ENCODE measurements at regions not wholly inside any gene's neighbourhood (a gene's known extent, or its start where the extent isn't known, plus 50 kb on each side); places are given as distances from the start of the nearest gene placed in this dataset.
A peak's percentile ranks its signal among the peaks of the same experiment; 100 is the strongest.
"Not testable (repeated sequence)": the region's sequence is repeated elsewhere in the genome, so short reads cannot be mapped to it uniquely, and the experiment has no call there.

- no peak for DNase-seq (ENCODE audit: low read depth)
Observed at GRCh38 chr3:11739706-11740105, 96.0 kb upstream of the VGLL4 start.

DNA sequence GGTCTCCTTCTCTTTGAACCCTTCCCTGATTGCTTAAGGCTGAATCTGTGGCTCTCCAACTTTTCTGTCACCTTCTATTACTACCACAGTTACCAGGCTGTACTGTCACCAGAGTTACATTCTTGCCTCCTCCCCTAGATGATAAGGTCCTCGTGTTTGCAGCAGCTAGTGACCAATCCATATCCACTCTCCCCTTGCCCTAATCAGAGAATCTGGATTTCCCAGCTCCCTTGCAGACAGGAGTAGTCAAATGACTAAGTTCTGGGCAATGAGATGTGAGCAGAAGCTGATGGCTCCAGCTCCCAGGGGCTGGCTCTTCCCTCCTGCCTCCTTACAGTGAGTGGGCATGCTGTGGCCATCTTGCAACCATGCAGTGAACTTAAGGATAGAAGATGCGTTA is 95.4 kb upstream of the VGLL4 start:
- DNase-seq (ENCODE audit: low read depth): no peak

DNA sequence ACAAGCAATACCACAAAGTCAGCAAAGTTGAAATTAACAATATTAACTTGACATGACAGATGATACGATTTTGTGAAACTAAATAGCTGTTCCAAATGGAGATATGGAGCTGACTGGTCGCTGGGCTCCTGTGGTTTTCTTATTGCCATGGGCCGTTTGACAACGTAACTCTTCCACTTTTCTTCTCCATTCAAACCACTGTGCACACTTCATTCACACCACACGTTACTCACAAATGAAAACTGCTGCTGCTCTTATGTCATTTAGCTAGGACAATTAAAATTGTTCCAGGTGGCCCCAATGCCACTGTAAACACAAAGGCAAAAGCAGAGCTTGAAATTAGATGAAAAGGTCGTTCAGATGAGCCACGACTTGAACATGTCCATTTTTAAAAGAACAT is 94.0 kb upstream of the VGLL4 start:
- DNase-seq (ENCODE audit: low read depth): no peak

DNA sequence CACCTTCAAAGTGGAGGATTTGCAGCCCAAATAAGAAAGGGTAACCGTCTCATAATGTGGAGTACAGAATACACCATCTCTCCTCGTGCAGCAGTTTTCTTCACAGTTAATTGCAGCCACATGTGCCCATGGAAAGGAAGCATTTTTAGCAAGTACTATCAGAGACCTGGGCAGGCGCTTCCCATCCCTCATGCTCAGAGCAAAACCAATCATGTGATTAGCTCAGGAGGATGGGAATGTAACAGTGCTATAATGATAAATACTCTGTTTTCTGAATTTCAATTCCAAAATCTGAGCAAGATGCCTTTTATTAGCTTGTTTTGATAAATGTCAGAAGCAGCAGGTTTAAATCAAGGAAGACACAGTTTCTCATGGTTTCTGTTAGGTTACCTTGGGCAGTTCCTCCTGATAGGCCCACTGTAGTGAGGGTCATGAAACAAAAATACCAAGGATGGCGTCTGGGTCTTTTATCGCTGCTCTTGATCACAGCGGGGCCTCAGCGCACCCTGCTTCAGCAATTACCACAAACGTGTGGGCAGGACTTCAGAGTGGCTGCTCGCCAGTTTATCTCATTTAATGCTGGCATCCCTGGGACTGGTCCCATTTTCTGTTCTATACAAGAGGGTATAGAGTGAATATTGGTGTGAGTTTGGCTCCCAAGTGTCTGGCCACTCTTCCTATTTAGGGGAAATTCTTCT is 92.6 kb upstream of the VGLL4 start:
- no peak for DNase-seq (ENCODE audit: low read depth)

GRCh38 chr3:11735638-11736037 is 91.9 kb upstream of the VGLL4 start:
- no peak for DNase-seq (ENCODE audit: low read depth)

DNA sequence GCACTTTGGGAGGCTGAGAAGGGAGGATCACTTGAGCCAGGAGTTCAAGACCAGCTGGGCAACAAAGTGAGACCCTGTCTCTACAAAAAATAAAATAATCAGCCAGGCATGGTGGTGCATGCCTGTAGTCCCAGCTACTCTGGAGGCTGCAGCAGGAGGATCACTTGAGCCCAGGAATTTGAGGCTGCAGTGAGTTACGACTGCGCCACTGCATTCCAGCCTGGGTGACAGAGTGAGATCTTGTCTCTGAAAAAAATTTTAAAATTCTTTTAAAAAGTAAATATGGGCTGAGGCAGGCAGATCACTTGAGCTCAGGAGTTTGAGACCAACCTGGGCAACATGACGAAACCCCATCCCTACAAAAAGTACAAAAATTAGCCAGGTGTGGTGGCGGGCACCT is 91.4 kb upstream of the VGLL4 start:
- not testable (repeated sequence) for DNase-seq (ENCODE audit: low read depth)

DNA sequence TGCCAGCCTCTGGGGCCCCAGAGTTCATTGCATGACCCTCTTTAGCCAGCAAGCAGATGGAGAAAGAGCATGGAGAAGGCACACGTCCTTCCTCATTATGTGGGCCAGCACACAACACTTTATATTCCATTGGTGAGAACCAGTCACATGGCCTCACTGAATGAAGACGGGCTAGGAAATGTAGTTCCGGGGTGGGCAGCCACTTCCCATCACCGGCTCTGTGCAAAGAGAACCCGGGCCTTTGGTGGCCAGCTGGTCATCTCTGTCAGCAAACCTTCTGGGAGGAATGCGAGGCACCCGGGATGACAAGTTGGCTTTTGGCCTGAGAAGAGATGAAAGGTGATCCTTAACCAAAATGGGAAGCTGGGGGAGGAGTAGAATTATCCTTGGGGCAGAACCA is 90.2 kb upstream of the VGLL4 start:
- DNase-seq (ENCODE audit: low read depth): no peak

DNA sequence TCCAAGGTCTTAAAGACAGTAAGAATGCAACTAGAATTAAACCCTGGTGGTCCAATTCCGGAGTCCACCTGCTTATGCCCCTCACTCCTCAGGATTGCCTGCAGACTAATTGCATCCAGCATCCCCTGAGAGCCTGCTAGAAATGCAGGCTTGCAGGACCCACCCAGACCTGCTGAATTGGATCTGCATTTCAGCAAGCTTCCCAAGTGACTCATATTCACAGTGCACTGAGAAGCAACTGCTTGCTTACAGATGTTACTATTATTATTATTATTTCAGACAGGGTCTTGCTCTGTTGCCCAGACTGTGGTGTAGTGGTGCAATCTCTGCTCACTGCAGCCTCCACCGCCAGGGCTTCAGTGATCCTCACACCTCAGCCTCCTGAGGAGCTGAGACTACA is 83.5 kb upstream of the VGLL4 start:
- no peak for DNase-seq (ENCODE audit: low read depth)

GRCh38 chr3:11726146-11726545 is 82.4 kb upstream of the VGLL4 start:
- DNase-seq (ENCODE audit: low read depth): no peak

- DNase-seq (ENCODE audit: low read depth): not testable (repeated sequence)
Observed at GRCh38 chr3:11725340-11725641, 81.6 kb upstream of the VGLL4 start.

- no peak for DNase-seq (ENCODE audit: low read depth)
Observed at GRCh38 chr3:11724615-11725339, 81.1 kb upstream of the VGLL4 start.

DNA sequence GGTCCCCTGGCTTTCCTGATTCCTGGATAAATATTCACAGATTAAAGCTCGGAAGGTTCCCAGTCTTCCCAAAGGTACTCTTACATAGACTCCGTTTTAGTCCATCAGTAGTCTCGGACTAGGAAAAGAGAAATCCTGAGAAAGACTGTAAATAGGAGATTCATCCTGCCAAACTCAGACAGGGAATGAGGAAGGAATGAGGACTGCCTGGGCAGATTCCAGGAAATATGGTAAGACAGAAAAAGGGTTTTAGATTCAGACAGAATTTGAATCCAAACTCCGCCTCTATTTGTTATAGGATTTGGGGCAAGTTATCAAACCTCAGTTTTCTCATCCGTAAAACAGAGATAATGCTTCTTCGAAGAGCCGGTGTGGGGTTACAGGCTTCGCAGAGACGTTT is 77.8 kb upstream of the VGLL4 start:
- DNase-seq (ENCODE audit: low read depth): no peak

DNA sequence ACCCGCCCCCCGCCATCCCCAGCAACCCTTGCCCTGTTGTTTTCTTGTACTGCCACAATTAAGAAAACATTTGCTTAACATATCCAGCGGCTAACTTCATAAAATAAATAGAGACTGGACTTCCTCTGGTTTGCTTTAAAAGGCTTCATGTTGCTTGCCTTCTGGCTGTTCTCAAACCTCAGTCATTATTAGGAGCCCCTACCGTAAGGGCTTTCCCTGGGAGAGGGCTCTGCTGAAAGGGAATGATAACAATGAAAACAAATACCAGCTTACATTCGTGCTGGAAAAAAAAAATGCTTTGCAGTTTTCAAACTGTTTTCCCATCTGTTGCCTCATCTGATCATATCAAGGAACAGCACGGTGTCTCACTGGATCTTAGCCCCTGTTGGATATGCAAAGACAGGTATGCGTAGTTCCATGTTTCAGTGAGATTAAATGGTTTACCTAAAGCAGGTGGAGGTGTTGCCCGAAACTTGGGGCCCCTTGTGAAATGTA is 77.2 kb upstream of the VGLL4 start:
- no peak for DNase-seq (ENCODE audit: low read depth)

- peak; percentile 82 for DNase-seq (ENCODE audit: low read depth)
Observed at GRCh38 chr3:11720304-11720898, 76.7 kb upstream of the VGLL4 start.

DNA sequence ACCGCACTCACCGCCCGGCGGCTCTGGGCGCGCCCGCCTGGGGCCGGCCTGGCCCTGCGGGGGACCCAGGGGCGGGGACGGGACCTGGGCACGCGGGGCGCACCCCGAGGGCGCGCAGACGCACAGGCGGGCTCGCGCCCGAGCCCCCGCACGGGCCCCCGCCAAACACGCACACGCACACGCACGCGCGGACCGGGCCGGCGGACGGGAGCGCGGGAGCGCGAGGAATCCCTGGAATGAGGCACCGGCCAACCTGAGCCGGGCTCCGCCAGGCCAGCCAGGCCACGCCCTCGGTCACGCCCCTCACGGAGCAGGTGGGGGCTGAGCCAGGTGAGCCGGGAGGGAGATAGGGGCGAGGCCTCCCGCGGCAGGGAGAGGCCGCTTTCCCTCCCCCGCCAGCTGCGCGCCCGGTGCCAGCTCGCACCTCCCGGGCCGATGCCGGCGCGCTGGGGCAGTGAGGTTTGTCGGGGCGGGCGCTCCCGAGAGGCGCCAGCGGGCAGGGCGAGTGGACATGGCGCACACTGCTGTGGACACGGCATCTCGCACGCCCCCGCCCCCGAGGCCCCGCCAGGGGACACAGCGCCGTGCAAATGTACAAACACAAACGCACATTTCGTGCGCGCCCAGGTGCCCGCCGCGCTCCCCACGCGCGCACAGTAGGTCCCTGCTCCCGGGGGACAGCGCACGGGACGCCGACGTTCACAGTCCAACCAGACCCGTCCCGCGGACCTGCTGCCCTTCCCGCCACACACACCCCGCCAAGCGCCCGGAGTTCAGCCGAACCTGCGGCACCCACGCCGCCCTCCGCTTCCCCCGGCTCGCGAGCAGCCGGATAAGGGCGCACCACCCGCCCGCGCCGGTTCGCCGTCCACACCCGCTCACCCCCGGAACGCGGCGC is 75.9 kb upstream of the VGLL4 start:
- DNase-seq (ENCODE audit: low read depth): no peak

DNA sequence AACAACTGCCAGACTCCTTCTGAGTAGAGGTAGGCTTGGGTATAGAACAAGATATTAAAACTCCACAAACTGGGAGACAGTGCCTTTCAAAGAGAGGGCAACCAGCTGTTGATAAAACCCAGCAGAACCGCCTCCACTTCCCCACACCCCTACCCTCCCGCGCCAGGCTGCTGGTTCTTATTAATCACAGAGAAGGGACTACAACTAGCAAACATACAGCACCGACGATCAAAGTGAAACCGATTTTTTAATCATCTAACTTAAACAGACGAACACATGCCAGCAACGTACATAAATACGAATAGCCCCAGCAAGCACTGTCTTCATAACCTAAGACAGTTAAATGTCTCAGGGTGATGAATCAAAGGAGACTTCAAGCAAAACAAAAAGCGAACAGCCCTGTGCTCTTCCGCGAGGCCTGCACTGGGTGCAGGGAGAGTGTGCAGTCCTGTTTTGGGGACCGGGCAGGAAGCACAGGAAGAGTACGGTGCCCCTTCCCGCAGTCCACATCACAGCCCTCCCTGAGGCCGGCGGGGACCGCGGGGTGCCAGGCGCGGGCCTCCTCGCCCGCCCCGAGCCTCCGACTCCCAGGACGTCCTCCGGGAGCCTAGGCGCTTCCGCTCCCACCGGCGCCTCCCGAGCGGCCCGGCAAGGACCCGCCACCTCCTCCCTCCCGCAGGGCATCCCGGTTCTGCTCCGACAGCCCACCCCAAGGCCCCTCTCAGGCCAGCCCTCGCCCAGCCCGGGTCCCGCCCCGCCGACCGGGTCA is 75.1 kb upstream of the VGLL4 start:
- no peak for DNase-seq (ENCODE audit: low read depth)

- no peak for DNase-seq (ENCODE audit: low read depth)
Observed at GRCh38 chr3:11717768-11718636, 74.3 kb upstream of the VGLL4 start.

- DNase-seq (ENCODE audit: low read depth): no peak
Observed at GRCh38 chr3:11717301-11717700, 73.6 kb upstream of the VGLL4 start.

- no peak for DNase-seq (ENCODE audit: low read depth)
Observed at GRCh38 chr3:11716573-11717290, 73.0 kb upstream of the VGLL4 start.

GRCh38 chr3:11713171-11713570 is 69.5 kb upstream of the VGLL4 start:
- DNase-seq (ENCODE audit: low read depth): no peak

All from fibroblast of the conjunctiva (primary cell).